SJSA1 (cell line): ENCODE measurements at regions not wholly inside any gene's neighbourhood (a gene's known extent, or its start where the extent isn't known, plus 50 kb on each side); places are given as distances from the start of the nearest gene placed in this dataset.

Experiments used
- DNase-seq, 2 experiments: peaks; one replicate each; pipeline ENCODE4 v3.0.0-alpha.2; 2015 to 2020; ENCODE audit warnings: low spot score in 2 of 2, low read depth in 1 of 2
- H3K27ac ChIP-seq: fragments of 250-450 bp; sonication (Bioruptor Pico); 2 replicates; pipeline ENCODE4 v1.5.1; 2020; ENCODE audit warnings: mild to moderate bottlenecking, moderate library complexity
- H3K27me3 ChIP-seq: fragments of 250-450 bp; sonication (Bioruptor Pico); replicated peaks from 2 replicates; pipeline ENCODE4 v1.5.1; 2020; ENCODE audit warnings: mild to moderate bottlenecking, moderate library complexity
- H3K36me3 ChIP-seq: fragments of 250-450 bp; sonication (Bioruptor Pico); 2 replicates; pipeline ENCODE4 v1.5.1; 2020; ENCODE audit warnings: mild to moderate bottlenecking
- H3K4me1 ChIP-seq: fragments of 250-450 bp; sonication (Bioruptor Pico); replicated peaks from 2 replicates; pipeline ENCODE4 v1.6.1; 2021; ENCODE audit warnings: mild to moderate bottlenecking
- H3K4me3 ChIP-seq: fragments of 250-450 bp; sonication (Bioruptor Pico); 2 replicates; pipeline ENCODE4 v1.5.1; 2020; ENCODE audit warnings: mild to moderate bottlenecking
- H3K9me3 ChIP-seq: fragments of 250-450 bp; sonication (Bioruptor Pico); replicated peaks from 2 replicates; pipeline ENCODE4 v1.5.1; 2020; ENCODE audit warnings: mild to moderate bottlenecking

GRCh38 chr16:64321066-64321465, 800.8 kb downstream of the CDH11 start:
- Histone ChIP-seq H3K4me3 (no peak overlapping the region), H3K36me3 (no peaks in the 10 kb centered on the region), H3K9me3 (no peaks in the 10 kb centered on the region), H3K27ac (no peak overlapping the region), H3K27me3 (no peaks in the 10 kb centered on the region), H3K4me1 (no peaks in the 10 kb centered on the region)
- no peak for DNase-seq

- Histone ChIP-seq H3K27me3 (no peaks in the 10 kb centered on the region), H3K27ac (no peak overlapping the region), H3K36me3 (no peaks in the 10 kb centered on the region), H3K4me3 (no peak overlapping the region), H3K4me1 (no peaks in the 10 kb centered on the region), H3K9me3 (no peaks in the 10 kb centered on the region)
- no peak for DNase-seq
Observed at GRCh38 chr16:64317601-64318000, 804.3 kb downstream of the CDH11 start.

- no peaks in the 10 kb centered on the region for H3K36me3 ChIP-seq
- no peaks in the 10 kb centered on the region for H3K27me3 ChIP-seq
- H3K4me1 ChIP-seq, result no peaks in the 10 kb centered on the region
- no peak for DNase-seq
- no peaks in the 10 kb centered on the region for H3K9me3 ChIP-seq
- H3K27ac ChIP-seq, result no peak overlapping the region
- no peak overlapping the region for H3K4me3 ChIP-seq
Observed at GRCh38 chr16:64313726-64314125, 808.1 kb downstream of the CDH11 start.

GRCh38 chr16:64312980-64313379, 808.9 kb downstream of the CDH11 start:
- H3K4me1 ChIP-seq, result no peaks in the 10 kb centered on the region
- no peak for DNase-seq
- H3K36me3 ChIP-seq, result no peaks in the 10 kb centered on the region
- no peaks in the 10 kb centered on the region for H3K9me3 ChIP-seq
- no peaks in the 10 kb centered on the region for H3K27me3 ChIP-seq
- no peak overlapping the region for H3K4me3 ChIP-seq
- no peak overlapping the region for H3K27ac ChIP-seq

GRCh38 chr16:64312292-64312691, 809.6 kb downstream of the CDH11 start:
- H3K4me1 ChIP-seq, result no peaks in the 10 kb centered on the region
- H3K9me3 ChIP-seq, result no peaks in the 10 kb centered on the region
- no peak for DNase-seq
- no peaks in the 10 kb centered on the region for H3K27me3 ChIP-seq
- H3K36me3 ChIP-seq, result no peaks in the 10 kb centered on the region
- no peak overlapping the region for H3K27ac ChIP-seq
- no peak overlapping the region for H3K4me3 ChIP-seq

- H3K36me3 ChIP-seq, result no peaks in the 10 kb centered on the region
- H3K27ac ChIP-seq, result no peak overlapping the region
- no peaks in the 10 kb centered on the region for H3K9me3 ChIP-seq
- no peak overlapping the region for H3K4me3 ChIP-seq
- H3K4me1 ChIP-seq, result no peaks in the 10 kb centered on the region
- DNase-seq, result no peak
- H3K27me3 ChIP-seq, result no peaks in the 10 kb centered on the region
Observed at GRCh38 chr16:64311241-64311640, 810.6 kb downstream of the CDH11 start.

- Histone ChIP-seq H3K9me3 (no peaks in the 10 kb centered on the region), H3K4me3 (no peak overlapping the region), H3K36me3 (no peaks in the 10 kb centered on the region), H3K4me1 (no peaks in the 10 kb centered on the region), H3K27ac (no peak overlapping the region), H3K27me3 (no peaks in the 10 kb centered on the region)
- no peak for DNase-seq
Observed at GRCh38 chr16:64309398-64310110, 812.3 kb downstream of the CDH11 start.

GRCh38 chr16:64308721-64309120, 813.1 kb downstream of the CDH11 start:
- DNase-seq, result no peak
- no peaks in the 10 kb centered on the region for H3K4me1 ChIP-seq
- H3K27ac ChIP-seq, result no peak overlapping the region
- H3K4me3 ChIP-seq, result no peak overlapping the region
- H3K9me3 ChIP-seq, result no peaks in the 10 kb centered on the region
- no peaks in the 10 kb centered on the region for H3K27me3 ChIP-seq
- H3K36me3 ChIP-seq, result no peaks in the 10 kb centered on the region

GRCh38 chr16:64307431-64307830, 814.4 kb downstream of the CDH11 start:
- Histone ChIP-seq H3K36me3 (no peaks in the 10 kb centered on the region), H3K4me3 (no peak overlapping the region), H3K27me3 (no peaks in the 10 kb centered on the region), H3K9me3 (no peaks in the 10 kb centered on the region), H3K27ac (no peak overlapping the region), H3K4me1 (no peaks in the 10 kb centered on the region)
- no peak for DNase-seq

GRCh38 chr16:64305663-64306062, 816.2 kb downstream of the CDH11 start:
- no peak for DNase-seq
- Histone ChIP-seq H3K36me3 (no peaks in the 10 kb centered on the region), H3K9me3 (no peaks in the 10 kb centered on the region), H3K27me3 (no peaks in the 10 kb centered on the region), H3K4me3 (no peak overlapping the region), H3K4me1 (no peaks in the 10 kb centered on the region), H3K27ac (no peak overlapping the region)

- no peaks in the 10 kb centered on the region for H3K36me3 ChIP-seq
- no peak for DNase-seq
- no peaks in the 10 kb centered on the region for H3K9me3 ChIP-seq
- no peak overlapping the region for H3K4me3 ChIP-seq
- no peak overlapping the region for H3K27ac ChIP-seq
- H3K27me3 ChIP-seq, result no peaks in the 10 kb centered on the region
- no peaks in the 10 kb centered on the region for H3K4me1 ChIP-seq
Observed at GRCh38 chr16:64304951-64305350, 816.9 kb downstream of the CDH11 start.

GRCh38 chr16:64304396-64304795, 817.5 kb downstream of the CDH11 start:
- DNase-seq, result no peak
- H3K9me3 ChIP-seq, result no peaks in the 10 kb centered on the region
- H3K27ac ChIP-seq, result no peak overlapping the region
- H3K4me1 ChIP-seq, result no peaks in the 10 kb centered on the region
- H3K36me3 ChIP-seq, result no peaks in the 10 kb centered on the region
- H3K27me3 ChIP-seq, result no peaks in the 10 kb centered on the region
- H3K4me3 ChIP-seq, result no peak overlapping the region

- no peaks in the 10 kb centered on the region for H3K4me1 ChIP-seq
- no peaks in the 10 kb centered on the region for H3K9me3 ChIP-seq
- H3K4me3 ChIP-seq, result no peak overlapping the region
- H3K27me3 ChIP-seq, result no peaks in the 10 kb centered on the region
- no peak overlapping the region for H3K27ac ChIP-seq
- no peak for DNase-seq
- H3K36me3 ChIP-seq, result no peaks in the 10 kb centered on the region
Observed at GRCh38 chr16:64297863-64298600, 823.8 kb downstream of the CDH11 start.

- no peak for DNase-seq
- H3K9me3 ChIP-seq, result no peaks in the 10 kb centered on the region
- no peak overlapping the region for H3K4me3 ChIP-seq
- H3K36me3 ChIP-seq, result no peaks in the 10 kb centered on the region
- H3K27ac ChIP-seq, result no peak overlapping the region
- no peaks in the 10 kb centered on the region for H3K27me3 ChIP-seq
- no peaks in the 10 kb centered on the region for H3K4me1 ChIP-seq
Observed at GRCh38 chr16:64295466-64295865, 826.4 kb downstream of the CDH11 start.
